Fibroblast of peridontal ligament (primary cell): ENCODE measurements at regions not wholly inside any gene's neighbourhood (a gene's known extent, or its start where the extent isn't known, plus 50 kb on each side); places are given as distances from the start of the nearest gene placed in this dataset.
"Not testable (repeated sequence)": the region's sequence is repeated elsewhere in the genome, so short reads cannot be mapped to it uniquely, and the experiment has no call there.

ENCODE experiments used
- DNase-seq: peaks from one replicate; pipeline ENCODE4 v3.0.0-alpha.2; 2010; ENCODE audit errors: extremely low read depth

- no peak for DNase-seq
Measured at GRCh38 chr6:72457738-72458137, 164.1 kb upstream of the KCNQ5 start.

- no peak for DNase-seq
Measured at GRCh38 chr6:72458521-72458920, 163.3 kb upstream of the KCNQ5 start.

GRCh38 chr6:72461144-72461543, 160.7 kb upstream of the KCNQ5 start:
- peak; percentile 87 for DNase-seq

- DNase-seq, result peak; percentile 76
Measured at GRCh38 chr6:72464246-72464645, 157.6 kb upstream of the KCNQ5 start.

GRCh38 chr6:72464791-72465691, 156.8 kb upstream of the KCNQ5 start:
- peak; percentile 78 for DNase-seq

- DNase-seq, result no peak
Measured at GRCh38 chr6:72466471-72466870, 155.4 kb upstream of the KCNQ5 start.

- DNase-seq, result no peak
Measured at GRCh38 chr6:72466971-72467566, 154.8 kb upstream of the KCNQ5 start.

GRCh38 chr6:72469406-72469983, 152.4 kb upstream of the KCNQ5 start:
- DNase-seq, result not testable (repeated sequence)

- no peak for DNase-seq
Measured at GRCh38 chr6:72476051-72476450, 145.8 kb upstream of the KCNQ5 start.

GRCh38 chr6:72476646-72477045, 145.2 kb upstream of the KCNQ5 start:
- DNase-seq, result no peak

- no peak for DNase-seq
Measured at GRCh38 chr6:72495441-72495840, 126.4 kb upstream of the KCNQ5 start.

GRCh38 chr6:72497186-72497585, 124.7 kb upstream of the KCNQ5 start:
- DNase-seq, result no peak

GRCh38 chr6:72500669-72501068, 121.2 kb upstream of the KCNQ5 start:
- no peak for DNase-seq

GRCh38 chr6:72504406-72504805, 117.5 kb upstream of the KCNQ5 start:
- peak; percentile 2 for DNase-seq

GRCh38 chr6:72505446-72505845, 116.4 kb upstream of the KCNQ5 start:
- DNase-seq, result no peak

- DNase-seq, result no peak
Measured at GRCh38 chr6:72519871-72520270, 102.0 kb upstream of the KCNQ5 start.

- DNase-seq, result no peak
Measured at GRCh38 chr6:72521684-72522083, 100.2 kb upstream of the KCNQ5 start.

GRCh38 chr6:72522735-72523141, 99.1 kb upstream of the KCNQ5 start:
- no peak for DNase-seq

- DNase-seq, result no peak
Measured at GRCh38 chr6:72524011-72524645, 97.7 kb upstream of the KCNQ5 start.

GRCh38 chr6:72525821-72526510, 95.9 kb upstream of the KCNQ5 start:
- peak; percentile 91 for DNase-seq

GRCh38 chr6:72530152-72530551, 91.7 kb upstream of the KCNQ5 start:
- no peak for DNase-seq

GRCh38 chr6:72530750-72531149, 91.1 kb upstream of the KCNQ5 start:
- DNase-seq, result no peak
